BLaER1 treated with 17β-estradiol and CSF1 and Interleukin-3, amounts not matched to agents 10 nM and 100 nM (cell line): ENCODE measurements at regions not wholly inside any gene's neighbourhood (a gene's known extent, or its start where the extent isn't known, plus 50 kb on each side); places are given as distances from the start of the nearest gene placed in this dataset.

Experiments
- H3K27ac ChIP-seq, 11 experiments: shearing (Covaris generic); formaldehyde crosslinking; 2 replicates each; pipeline ENCODE4 v1.8.1; 2022
- H3K27me3 ChIP-seq, 11 experiments: shearing (Covaris generic); formaldehyde crosslinking; 2 replicates each; pipeline ENCODE4 v1.8.1; 2022
- H3K36me3 ChIP-seq, 11 experiments: shearing (Covaris generic); formaldehyde crosslinking; 2 replicates each; pipeline ENCODE4 v1.8.1; 2022
- H3K4me1 ChIP-seq, 10 experiments: shearing (Covaris generic); formaldehyde crosslinking; 2 replicates each; pipeline ENCODE4 v1.8.1; 2022
- H3K4me2 ChIP-seq, 11 experiments: shearing (Covaris generic); formaldehyde crosslinking; 2 replicates each; pipeline ENCODE4 v1.8.1; 2022
- H3K4me3 ChIP-seq, 10 experiments: shearing (Covaris generic); formaldehyde crosslinking; 2 replicates each; pipeline ENCODE4 v1.8.1; 2022
- H3K9ac ChIP-seq, 11 experiments: shearing (Covaris generic); formaldehyde crosslinking; 2 replicates each; pipeline ENCODE4 v1.8.1; 2022
- H3K9me3 ChIP-seq, 11 experiments: shearing (Covaris generic); formaldehyde crosslinking; replicated peaks in 1 of 11; 2 replicates each; pipeline ENCODE4 v1.8.1; 2022
- H4K20me1 ChIP-seq, 11 experiments: shearing (Covaris generic); formaldehyde crosslinking; 2 replicates each; pipeline ENCODE4 v1.8.1; 2022
- Cebpa-rat ChIP-seq, 11 experiments: shearing (Covaris generic); IDR thresholded peaks; 2 replicates each; pipeline ENCODE4 v1.8.1; 2022

- TF ChIP-seq Cebpa-rat (IDR thresholded peaks at IDR 0.05), result no peak
- H3K27ac ChIP-seq, result no peak overlapping the region
These were observed 564.3 kb upstream of the ZNF608 start for GRCh38 chr5:125310749-125311148.

GRCh38 chr5:125311743-125312142, 565.3 kb upstream of the ZNF608 start:
- H4K20me1 ChIP-seq, result no peaks in the 10 kb centered on the region
- H3K27ac ChIP-seq, result no peak overlapping the region
- H3K4me3 ChIP-seq, result no peak overlapping the region
- no peaks in the 10 kb centered on the region for H3K36me3 ChIP-seq
- H3K4me1 ChIP-seq, result no peaks in the 10 kb centered on the region
- peaks cover 26 to 44% (median 31%) of the 10 kb centered on the region in 11 experiments for H3K9me3 ChIP-seq
- H3K4me2 ChIP-seq, result no peak overlapping the region
- H3K9ac ChIP-seq, result no peak overlapping the region
- no peaks in the 10 kb centered on the region for H3K27me3 ChIP-seq
- TF ChIP-seq Cebpa-rat (IDR thresholded peaks at IDR 0.05), result no peak

More at GRCh38 chr5:125310749-125311148, 564.3 kb upstream of the ZNF608 start:
- Histone ChIP-seq H3K4me2 (no peak overlapping the region), H3K4me3 (no peak overlapping the region), H4K20me1 (no peaks in the 10 kb centered on the region), H3K27me3 (no peaks in the 10 kb centered on the region), H3K9me3 (peaks cover 34 to 54% (median 39%) of the 10 kb centered on the region in 11 experiments), H3K9ac (no peak overlapping the region), H3K36me3 (no peaks in the 10 kb centered on the region), H3K4me1 (no peaks in the 10 kb centered on the region)

- Histone ChIP-seq H4K20me1 (no peaks in the 10 kb centered on the region), H3K27me3 (no peaks in the 10 kb centered on the region), H3K9me3 (peaks cover 17 to 28% (median 22%) of the 10 kb centered on the region in 11 experiments), H3K4me3 (no peak overlapping the region), H3K36me3 (no peaks in the 10 kb centered on the region), H3K27ac (no peak overlapping the region), H3K4me2 (no peak overlapping the region), H3K9ac (no peak overlapping the region), H3K4me1 (no peaks in the 10 kb centered on the region)
- no peak for TF ChIP-seq Cebpa-rat (IDR thresholded peaks at IDR 0.05)
These were observed 567.1 kb upstream of the ZNF608 start for GRCh38 chr5:125313555-125313954.

GRCh38 chr5:125315306-125315705, 568.9 kb upstream of the ZNF608 start:
- peaks cover 17 to 28% (median 22%) of the 10 kb centered on the region in 11 experiments for H3K9me3 ChIP-seq
- no peaks in the 10 kb centered on the region for H3K4me1 ChIP-seq
- no peaks in the 10 kb centered on the region for H3K27me3 ChIP-seq
- no peak overlapping the region for H3K9ac ChIP-seq
- no peaks in the 10 kb centered on the region for H3K36me3 ChIP-seq
- no peak overlapping the region for H3K4me2 ChIP-seq
- H3K4me3 ChIP-seq, result no peak overlapping the region
- no peaks in the 10 kb centered on the region for H4K20me1 ChIP-seq
- TF ChIP-seq Cebpa-rat (IDR thresholded peaks at IDR 0.05), result no peak
- no peak overlapping the region for H3K27ac ChIP-seq

- no peaks in the 10 kb centered on the region for H3K36me3 ChIP-seq
- H3K27ac ChIP-seq, result no peak overlapping the region
- no peaks in the 10 kb centered on the region for H3K27me3 ChIP-seq
- no peak overlapping the region for H3K9ac ChIP-seq
- H4K20me1 ChIP-seq, result no peaks in the 10 kb centered on the region
- H3K9me3 ChIP-seq, result peaks cover 17 to 28% (median 22%) of the 10 kb centered on the region in 11 experiments
- no peak for TF ChIP-seq Cebpa-rat (IDR thresholded peaks at IDR 0.05)
- H3K4me3 ChIP-seq, result no peak overlapping the region
- H3K4me1 ChIP-seq, result no peaks in the 10 kb centered on the region
- H3K4me2 ChIP-seq, result no peak overlapping the region
These were observed 570.0 kb upstream of the ZNF608 start for GRCh38 chr5:125316391-125316790.

GRCh38 chr5:125316915-125317535, 570.6 kb upstream of the ZNF608 start:
- no peak overlapping the region for H3K27ac ChIP-seq
- H3K4me1 ChIP-seq, result no peaks in the 10 kb centered on the region
- H3K4me2 ChIP-seq, result no peak overlapping the region
- H3K36me3 ChIP-seq, result no peaks in the 10 kb centered on the region
- H3K9me3 ChIP-seq, result peaks cover 17 to 28% (median 22%) of the 10 kb centered on the region in 11 experiments
- H3K27me3 ChIP-seq, result no peaks in the 10 kb centered on the region
- no peak overlapping the region for H3K4me3 ChIP-seq
- H4K20me1 ChIP-seq, result no peaks in the 10 kb centered on the region
- no peak for TF ChIP-seq Cebpa-rat (IDR thresholded peaks at IDR 0.05)
- H3K9ac ChIP-seq, result no peak overlapping the region

- no peak overlapping the region for H3K4me2 ChIP-seq
These were observed 571.1 kb upstream of the ZNF608 start for GRCh38 chr5:125317536-125317995.

GRCh38 chr5:125321654-125322053, 575.2 kb upstream of the ZNF608 start:
- no peak overlapping the region for H3K4me3 ChIP-seq

More at GRCh38 chr5:125317536-125317995, 571.1 kb upstream of the ZNF608 start:
- Histone ChIP-seq H3K4me1 (no peaks in the 10 kb centered on the region), H3K9ac (no peak overlapping the region), H4K20me1 (no peaks in the 10 kb centered on the region), H3K27ac (no peak overlapping the region), H3K9me3 (peaks cover 17 to 28% (median 21%) of the 10 kb centered on the region in 11 experiments), H3K27me3 (no peaks in the 10 kb centered on the region), H3K36me3 (no peaks in the 10 kb centered on the region), H3K4me3 (no peak overlapping the region)
- TF ChIP-seq Cebpa-rat (IDR thresholded peaks at IDR 0.05), result no peak

GRCh38 chr5:125323613-125324012, 577.2 kb upstream of the ZNF608 start:
- Histone ChIP-seq H3K4me1 (no peaks in the 10 kb centered on the region), H3K27ac (no peak overlapping the region), H3K9me3 (peaks cover 0 to 3% (median 0%) of the 10 kb centered on the region in 11 experiments; a peak in 1 of 22 replicates), H3K9ac (no peak overlapping the region), H3K4me3 (no peak overlapping the region), H3K4me2 (no peak overlapping the region), H4K20me1 (no peaks in the 10 kb centered on the region), H3K36me3 (no peaks in the 10 kb centered on the region), H3K27me3 (no peaks in the 10 kb centered on the region)
- TF ChIP-seq Cebpa-rat (IDR thresholded peaks at IDR 0.05), result no peak

More at GRCh38 chr5:125321654-125322053, 575.2 kb upstream of the ZNF608 start:
- H3K4me2 ChIP-seq, result no peak overlapping the region
- H3K4me1 ChIP-seq, result no peaks in the 10 kb centered on the region
- H3K9ac ChIP-seq, result no peak overlapping the region
- TF ChIP-seq Cebpa-rat (IDR thresholded peaks at IDR 0.05), result no peak
- H4K20me1 ChIP-seq, result no peaks in the 10 kb centered on the region
- H3K36me3 ChIP-seq, result no peaks in the 10 kb centered on the region
- no peak overlapping the region for H3K27ac ChIP-seq
- no peaks in the 10 kb centered on the region; a peak in 1 of 22 replicates for H3K9me3 ChIP-seq
- H3K27me3 ChIP-seq, result no peaks in the 10 kb centered on the region
